ENCODE measurements at regions not wholly inside any gene's neighbourhood (a gene's known extent, or its start where the extent isn't known, plus 50 kb on each side); places are given as distances from the start of the nearest gene placed in this dataset.

DNA sequence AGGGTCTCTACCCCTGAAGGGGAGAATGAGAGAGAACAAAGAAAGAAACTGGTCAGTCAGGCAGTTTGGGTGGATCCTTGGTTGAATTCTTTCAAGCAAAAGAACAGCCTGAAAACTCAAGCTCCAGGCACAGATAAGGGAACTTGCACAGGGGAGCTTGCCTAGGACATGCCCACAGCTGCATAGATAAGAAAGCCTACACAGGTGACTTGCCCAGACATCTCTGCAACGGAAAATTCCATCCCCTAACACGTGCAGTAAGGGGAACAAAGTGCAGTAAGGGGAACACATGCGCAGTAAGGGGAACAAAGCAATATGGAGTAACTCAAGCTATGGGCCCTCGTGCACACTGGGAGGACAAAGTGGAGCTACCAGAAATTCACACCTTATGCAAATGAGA, 540.1 kb upstream of the MIS18BP1 start:
- Histone ChIP-seq H3K4me1 (ENCODE audit: low read length) (no peaks in the 10 kb centered on the region), H3K36me3 (replicated peaks; ENCODE audit: insufficient read depth, low read length) (no peaks in the 10 kb centered on the region), H3K9ac (ENCODE audit: low read length) (no peak overlapping the region), H3K79me2 (ENCODE audit: low read length) (no peaks in the 10 kb centered on the region), H3F3A (ENCODE audit: insufficient read depth, low read length) (no peaks in the 10 kb centered on the region), H3K27me3 (replicated peaks; ENCODE audit: insufficient read depth, low read length) (no peaks in the 10 kb centered on the region), H3K4me3 (ENCODE audit: low read length) (no peak overlapping the region), H3K9me3 (replicated peaks; ENCODE audit: insufficient read depth, low read length) (no peaks in the 10 kb centered on the region), H3K27ac (ENCODE audit: low read length) (no peak overlapping the region), H2AFZ (ENCODE audit: low read length) (no peak overlapping the region), H3K9me2 (replicated peaks; ENCODE audit: insufficient read depth, low read length) (no peaks in the 10 kb centered on the region), H4K20me1 (ENCODE audit: insufficient read depth, low read length) (no peaks in the 10 kb centered on the region), H3K4me2 (ENCODE audit: low read depth, low read length) (no peak overlapping the region)
- TF ChIP-seq EZH2phosphoT487 (IDR thresholded peaks at IDR 0.05; ENCODE audit: low read length) (no peak), EZH2 (optimal IDR thresholded peaks at IDR 0.05; ENCODE audit: low read depth, low read length) (no peak)
- TF ChIP-seq, protein P1, sequence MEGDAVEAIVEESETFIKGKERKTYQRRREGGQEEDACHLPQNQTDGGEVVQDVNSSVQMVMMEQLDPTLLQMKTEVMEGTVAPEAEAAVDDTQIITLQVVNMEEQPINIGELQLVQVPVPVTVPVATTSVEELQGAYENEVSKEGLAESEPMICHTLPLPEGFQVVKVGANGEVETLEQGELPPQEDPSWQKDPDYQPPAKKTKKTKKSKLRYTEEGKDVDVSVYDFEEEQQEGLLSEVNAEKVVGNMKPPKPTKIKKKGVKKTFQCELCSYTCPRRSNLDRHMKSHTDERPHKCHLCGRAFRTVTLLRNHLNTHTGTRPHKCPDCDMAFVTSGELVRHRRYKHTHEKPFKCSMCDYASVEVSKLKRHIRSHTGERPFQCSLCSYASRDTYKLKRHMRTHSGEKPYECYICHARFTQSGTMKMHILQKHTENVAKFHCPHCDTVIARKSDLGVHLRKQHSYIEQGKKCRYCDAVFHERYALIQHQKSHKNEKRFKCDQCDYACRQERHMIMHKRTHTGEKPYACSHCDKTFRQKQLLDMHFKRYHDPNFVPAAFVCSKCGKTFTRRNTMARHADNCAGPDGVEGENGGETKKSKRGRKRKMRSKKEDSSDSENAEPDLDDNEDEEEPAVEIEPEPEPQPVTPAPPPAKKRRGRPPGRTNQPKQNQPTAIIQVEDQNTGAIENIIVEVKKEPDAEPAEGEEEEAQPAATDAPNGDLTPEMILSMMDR (IDR thresholded peaks at IDR 0.05; ENCODE audit: low read length): no peak
- no peak for DNase-seq

DNA sequence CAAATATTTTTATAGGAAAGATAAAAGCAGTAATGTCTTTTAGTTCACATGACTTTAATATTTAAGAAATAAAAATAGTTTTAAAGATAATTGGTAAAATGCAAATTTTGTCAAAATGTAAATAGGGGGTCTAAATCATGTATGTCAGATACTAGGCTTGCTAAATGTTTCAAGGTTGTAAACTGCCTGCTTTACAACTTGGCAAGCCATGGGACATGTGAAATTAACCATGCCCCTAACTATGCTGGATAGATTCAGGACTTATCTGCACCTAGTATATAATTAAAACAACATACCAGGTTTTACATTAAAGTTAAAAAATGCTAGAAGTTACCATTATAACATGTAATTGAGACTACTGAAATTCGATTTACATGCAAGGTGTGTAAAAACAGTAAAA, 537.3 kb upstream of the MIS18BP1 start:
- no peaks in the 10 kb centered on the region for H3F3A ChIP-seq (ENCODE audit: insufficient read depth, low read length)
- no peak overlapping the region for H2AFZ ChIP-seq (ENCODE audit: low read length)
- H3K36me3 ChIP-seq (replicated peaks; ENCODE audit: insufficient read depth, low read length): no peaks in the 10 kb centered on the region
- no peak overlapping the region for H3K9ac ChIP-seq (ENCODE audit: low read length)
- no peak overlapping the region for H3K4me3 ChIP-seq (ENCODE audit: low read length)
- TF ChIP-seq EZH2phosphoT487 (IDR thresholded peaks at IDR 0.05; ENCODE audit: low read length) (no peak), EZH2 (optimal IDR thresholded peaks at IDR 0.05; ENCODE audit: low read depth, low read length) (no peak)
- TF ChIP-seq, protein P1 (IDR thresholded peaks at IDR 0.05; ENCODE audit: low read length): no peak
- H3K9me3 ChIP-seq (replicated peaks; ENCODE audit: insufficient read depth, low read length): no peaks in the 10 kb centered on the region
- DNase-seq: no peak
- no peak overlapping the region for H3K27ac ChIP-seq (ENCODE audit: low read length)
- no peaks in the 10 kb centered on the region for H4K20me1 ChIP-seq (ENCODE audit: insufficient read depth, low read length)
- H3K4me1 ChIP-seq (ENCODE audit: low read length): no peaks in the 10 kb centered on the region
- H3K79me2 ChIP-seq (ENCODE audit: low read length): no peaks in the 10 kb centered on the region
- no peaks in the 10 kb centered on the region for H3K9me2 ChIP-seq (replicated peaks; ENCODE audit: insufficient read depth, low read length)
- no peaks in the 10 kb centered on the region for H3K27me3 ChIP-seq (replicated peaks; ENCODE audit: insufficient read depth, low read length)
- no peak overlapping the region for H3K4me2 ChIP-seq (ENCODE audit: low read depth, low read length)

DNA sequence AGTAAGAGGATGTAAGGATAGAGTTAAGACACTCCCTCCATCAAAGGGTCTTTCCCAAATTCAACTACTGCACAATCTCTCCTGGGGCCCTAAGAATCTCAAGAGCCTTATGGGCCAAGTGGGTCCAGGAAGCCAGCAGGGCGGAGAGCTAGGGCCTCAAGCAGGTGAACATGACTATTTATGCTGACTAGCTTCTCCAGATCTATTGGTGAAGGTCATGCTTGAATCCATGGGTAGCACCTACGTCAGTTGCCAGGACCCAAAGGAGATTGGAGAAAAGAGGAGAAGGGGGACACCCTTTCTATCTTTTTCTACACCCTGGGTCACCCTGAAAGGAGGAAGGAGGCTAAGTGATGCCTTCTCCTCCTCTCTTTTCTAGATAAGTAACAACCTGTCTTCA, 534.2 kb upstream of the MIS18BP1 start:
- H3K36me3 ChIP-seq (replicated peaks; ENCODE audit: insufficient read depth, low read length): no peaks in the 10 kb centered on the region
- H3K27me3 ChIP-seq (replicated peaks; ENCODE audit: insufficient read depth, low read length): no peaks in the 10 kb centered on the region
- H3K4me3 ChIP-seq (ENCODE audit: low read length): no peak overlapping the region
- no peaks in the 10 kb centered on the region for H3K9me3 ChIP-seq (replicated peaks; ENCODE audit: insufficient read depth, low read length)
- no peak overlapping the region for H3K4me2 ChIP-seq (ENCODE audit: low read depth, low read length)
- no peak overlapping the region for H2AFZ ChIP-seq (ENCODE audit: low read length)
- TF ChIP-seq EZH2phosphoT487 (IDR thresholded peaks at IDR 0.05; ENCODE audit: low read length) (no peak), EZH2 (optimal IDR thresholded peaks at IDR 0.05; ENCODE audit: low read depth, low read length) (no peak)
- TF ChIP-seq, protein P1 (IDR thresholded peaks at IDR 0.05; ENCODE audit: low read length): no peak
- H4K20me1 ChIP-seq (ENCODE audit: insufficient read depth, low read length): no peaks in the 10 kb centered on the region
- no peak for DNase-seq
- no peak overlapping the region for H3K27ac ChIP-seq (ENCODE audit: low read length)
- H3F3A ChIP-seq (ENCODE audit: insufficient read depth, low read length): no peaks in the 10 kb centered on the region
- H3K79me2 ChIP-seq (ENCODE audit: low read length): no peaks in the 10 kb centered on the region
- no peak overlapping the region for H3K9ac ChIP-seq (ENCODE audit: low read length)
- no peaks in the 10 kb centered on the region for H3K4me1 ChIP-seq (ENCODE audit: low read length)
- no peaks in the 10 kb centered on the region for H3K9me2 ChIP-seq (replicated peaks; ENCODE audit: insufficient read depth, low read length)

Measured in MM.1S (cell line).